NCI-H2029 (cell line): ENCODE measurements at regions not wholly inside any gene's neighbourhood (a gene's known extent, or its start where the extent isn't known, plus 50 kb on each side); places are given as distances from the start of the nearest gene placed in this dataset.
"Not testable (repeated sequence)": the region's sequence is repeated elsewhere in the genome, so short reads cannot be mapped to it uniquely, and the experiment has no call there.

Source experiments
- DNase-seq: peaks from one replicate; lab custom pipeline; 2025; lab: John Stamatoyannopoulos, UW

DNA sequence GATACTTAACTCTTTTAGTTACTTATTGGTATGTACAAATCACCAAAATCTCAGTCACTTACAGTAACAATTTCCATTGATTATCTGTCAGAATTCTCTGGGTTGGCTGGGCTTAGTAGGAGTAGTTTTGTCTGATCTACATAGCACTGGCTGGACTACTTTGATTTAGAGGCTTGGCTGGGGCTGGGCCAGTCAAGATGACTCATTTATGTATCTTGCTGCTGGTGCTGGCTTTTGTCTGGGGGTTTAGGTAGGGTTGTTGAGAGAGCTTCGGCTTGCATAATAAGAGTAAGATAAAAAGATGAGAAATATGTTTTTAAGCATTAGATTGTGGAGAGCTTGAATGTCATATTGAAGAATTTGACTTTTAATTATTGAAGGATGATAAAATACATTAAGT is 1093.7 kb downstream of the SLC6A15 start:
- DNase-seq = no peak

DNA sequence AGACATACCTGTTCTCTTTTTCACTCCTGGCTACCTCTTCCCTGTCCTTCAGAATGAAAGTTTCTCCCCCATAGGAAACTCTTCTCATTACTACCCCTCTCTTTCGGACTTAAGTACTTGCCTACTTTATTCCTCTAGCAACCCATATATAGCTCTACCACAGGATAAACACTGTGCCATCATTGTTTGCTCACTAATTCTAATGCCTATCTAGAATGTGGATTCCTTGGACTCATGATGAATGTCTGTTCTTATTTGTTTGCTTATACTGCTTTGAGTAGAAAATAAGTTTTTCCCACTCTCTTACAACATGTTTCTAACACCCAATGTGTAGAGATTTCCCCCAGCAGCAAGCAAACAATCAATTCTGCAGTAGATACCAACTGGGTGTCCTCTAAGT is 1094.9 kb downstream of the SLC6A15 start:
- no peak for DNase-seq

- DNase-seq = no peak
Observed at GRCh38 chr12:83808591-83808990, 1104.0 kb downstream of the SLC6A15 start.

DNA sequence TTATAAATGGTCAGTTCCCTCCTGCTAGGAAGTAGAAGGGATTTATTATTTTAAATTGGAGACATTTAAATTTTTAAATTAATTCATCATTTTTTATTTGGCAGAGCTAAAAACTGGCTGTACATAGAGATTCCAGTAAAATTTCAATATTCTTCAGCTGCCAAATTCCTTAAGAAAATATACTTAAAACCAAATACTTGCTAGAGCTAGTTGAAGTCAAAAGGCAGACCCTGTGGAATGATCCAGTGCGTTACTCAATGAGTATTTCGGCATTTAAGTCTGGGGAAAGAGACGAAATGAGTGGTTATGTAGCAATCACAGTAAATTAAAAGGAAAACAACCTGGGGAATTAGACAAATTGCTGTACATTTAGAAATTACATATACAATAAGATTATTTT is 1104.7 kb downstream of the SLC6A15 start:
- DNase-seq = no peak

DNA sequence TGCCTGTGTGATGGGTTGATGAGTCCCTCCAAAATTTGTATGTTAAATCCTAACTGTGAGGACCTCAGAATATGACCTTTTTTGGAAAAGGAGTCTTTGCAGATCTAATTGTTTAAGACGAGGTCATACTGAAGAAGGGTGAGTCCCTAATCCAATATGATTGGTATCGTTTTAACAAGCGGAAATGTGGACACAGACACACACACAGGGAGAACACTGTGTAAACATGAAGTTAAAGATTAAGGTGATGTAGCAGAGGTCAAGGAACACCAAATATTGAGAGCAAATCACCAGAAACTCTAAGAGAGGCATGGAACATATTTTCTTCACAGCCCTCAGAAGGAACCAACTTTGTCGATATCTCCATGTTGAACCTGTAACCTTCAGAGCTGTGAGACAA is 1106.7 kb downstream of the SLC6A15 start:
- no peak for DNase-seq

DNA sequence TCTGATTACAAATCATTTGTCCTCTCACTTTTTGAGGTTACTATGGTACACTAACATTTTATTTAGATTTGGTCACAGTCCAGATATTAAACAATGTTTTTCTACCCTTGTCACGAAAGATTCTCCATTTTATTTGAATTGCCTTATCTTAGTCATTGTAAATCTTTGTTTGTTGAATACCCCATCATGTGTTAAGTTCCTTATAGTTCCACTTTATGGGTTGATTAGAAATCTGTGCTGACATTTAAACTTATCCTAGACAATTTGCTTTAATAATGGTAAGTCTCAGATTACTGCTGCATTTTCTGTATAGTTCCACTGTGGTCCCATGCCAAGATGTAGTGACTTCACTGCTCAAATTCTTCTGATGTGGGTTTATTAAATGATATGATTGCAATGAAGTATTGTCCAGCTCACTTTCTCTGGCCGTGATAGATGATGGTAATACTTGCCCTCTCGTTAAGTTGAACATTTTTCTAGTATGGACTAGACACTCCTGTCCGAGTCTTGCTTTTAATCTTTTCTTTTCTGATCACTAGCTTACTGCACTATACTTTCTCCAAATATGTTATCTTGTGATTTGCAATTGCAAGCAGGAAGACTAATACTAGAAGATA is 1107.3 kb downstream of the SLC6A15 start:
- no peak for DNase-seq

- no peak for DNase-seq
Observed at GRCh38 chr12:83801972-83802371, 1110.6 kb downstream of the SLC6A15 start.

GRCh38 chr12:83800022-83800421 is 1112.6 kb downstream of the SLC6A15 start:
- no peak for DNase-seq

DNA sequence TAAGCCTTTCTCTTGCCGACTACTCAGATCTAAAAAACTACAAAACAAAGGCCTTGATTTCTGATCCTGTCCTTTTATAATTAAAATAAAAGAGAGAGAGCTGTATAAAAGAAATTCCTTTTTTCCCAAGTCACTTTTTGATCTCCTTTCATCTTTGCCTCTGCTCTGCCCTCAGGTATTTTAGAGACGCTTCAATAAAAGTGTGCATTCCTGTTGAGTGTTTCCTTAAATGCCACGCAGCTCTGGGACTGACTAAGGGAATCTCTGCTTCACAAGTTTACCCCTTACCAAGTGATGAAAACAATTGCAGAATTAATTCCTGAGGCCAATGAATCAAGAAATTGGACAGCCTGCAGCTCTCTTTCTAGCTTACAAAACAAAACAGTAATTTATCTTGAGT is 1109.8 kb downstream of the TMTC2 start:
- DNase-seq = no peak

GRCh38 chr12:83793616-83794015 is 1106.9 kb downstream of the TMTC2 start:
- DNase-seq = no peak

- no peak for DNase-seq
Observed at GRCh38 chr12:83784298-83784890, 1097.7 kb downstream of the TMTC2 start.

GRCh38 chr12:83779526-83779925 is 1092.8 kb downstream of the TMTC2 start:
- DNase-seq = no peak

DNA sequence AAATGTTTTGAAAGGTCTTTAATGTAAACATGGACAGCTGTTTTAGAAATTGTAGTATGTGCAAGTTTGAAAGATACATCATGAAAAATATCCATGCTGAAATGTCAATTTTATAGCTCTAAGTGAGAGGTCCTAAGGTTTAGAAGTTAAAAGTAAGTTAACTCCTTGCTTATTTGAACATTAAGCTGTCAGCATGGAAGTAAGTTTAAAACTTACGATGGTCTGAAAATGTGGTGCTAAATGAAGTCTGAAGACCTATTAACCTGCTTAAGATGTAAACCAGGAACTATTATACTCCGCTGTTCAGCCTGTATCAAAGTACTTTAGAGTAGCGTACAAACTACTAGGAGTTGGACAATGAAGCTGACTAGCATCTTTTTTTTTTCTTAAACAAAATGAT is 1082.4 kb downstream of the TMTC2 start:
- DNase-seq = no peak

DNA sequence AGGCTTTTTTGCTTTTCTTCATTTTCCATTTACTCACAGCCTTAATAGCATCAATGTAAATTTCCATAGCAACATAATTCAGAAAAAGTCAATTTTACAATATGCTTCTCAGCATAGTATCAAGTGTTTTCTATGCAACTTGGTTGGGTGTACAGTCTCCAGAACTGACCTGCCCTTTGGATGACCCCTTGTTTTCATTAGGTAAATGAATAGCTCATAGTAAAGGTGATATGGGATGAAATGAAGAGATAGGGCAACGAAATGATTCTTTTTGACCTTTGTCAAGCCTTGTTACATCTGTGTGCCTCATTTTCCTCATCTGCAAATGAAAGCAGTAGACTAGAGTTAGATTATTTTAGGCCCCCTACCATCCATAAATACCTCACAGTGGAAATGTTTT is 1081.0 kb downstream of the TMTC2 start:
- DNase-seq = no peak

GRCh38 chr12:83763425-83763824 is 1076.7 kb downstream of the TMTC2 start:
- DNase-seq = no peak

GRCh38 chr12:83759906-83760305 is 1073.2 kb downstream of the TMTC2 start:
- no peak for DNase-seq

GRCh38 chr12:83758888-83759631 is 1072.4 kb downstream of the TMTC2 start:
- no peak for DNase-seq

DNA sequence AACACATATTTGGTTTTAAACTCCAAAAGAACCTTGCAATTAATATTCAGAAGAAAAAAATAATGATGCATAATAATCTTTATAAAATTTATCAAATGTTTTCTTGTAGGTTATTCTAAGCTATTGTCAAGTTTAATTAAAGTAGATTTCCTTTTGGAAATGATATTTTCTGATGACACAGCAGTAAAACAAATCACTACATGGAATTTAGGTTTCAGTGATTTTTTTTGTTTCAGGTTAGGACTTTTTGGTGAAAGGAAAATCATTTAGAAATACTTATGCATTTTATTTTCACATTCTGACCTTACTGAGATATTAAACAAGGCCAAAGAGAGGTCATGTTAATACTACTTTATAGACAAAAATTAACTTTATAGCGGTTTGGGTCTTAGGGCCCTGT is 1067.2 kb downstream of the TMTC2 start:
- DNase-seq = no peak

DNA sequence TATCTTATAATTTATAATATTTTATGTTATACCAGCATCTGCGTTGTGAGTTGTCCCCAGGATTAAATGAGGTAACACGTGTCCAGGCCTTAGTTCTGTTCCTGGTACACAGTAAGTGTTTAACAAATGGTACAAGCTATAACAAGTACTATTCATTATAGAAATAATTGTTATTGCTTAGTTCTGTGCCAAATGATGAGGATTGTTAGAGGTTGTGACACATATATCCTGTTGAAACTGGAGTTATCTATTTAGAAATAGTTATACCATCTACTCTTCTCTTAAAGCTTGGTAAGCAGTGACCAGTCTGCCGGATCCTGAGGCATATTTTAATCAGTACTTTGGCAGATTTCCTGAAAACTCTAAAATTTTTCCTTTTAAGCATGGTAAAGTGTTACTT is 1066.5 kb downstream of the TMTC2 start:
- no peak for DNase-seq

DNA sequence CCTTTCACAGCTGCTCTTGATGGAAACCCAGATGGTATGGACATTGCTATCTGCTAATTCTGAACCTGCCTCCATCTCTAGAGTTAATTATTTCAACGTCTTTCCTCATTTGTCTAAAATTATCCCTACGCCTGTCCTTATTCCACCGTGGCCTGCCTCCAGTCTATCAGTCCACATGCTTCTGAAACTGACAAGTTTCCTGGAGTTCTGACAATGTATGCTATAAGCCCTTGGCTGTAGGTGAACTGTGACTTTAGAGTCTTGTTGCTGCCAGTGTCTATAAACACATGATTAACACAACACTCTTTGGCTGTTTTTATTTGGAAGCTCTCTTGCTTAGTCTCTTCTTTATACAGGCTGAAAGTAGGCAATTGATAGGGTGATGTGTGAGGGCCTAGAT is 1052.9 kb downstream of the TMTC2 start:
- DNase-seq = no peak

- DNase-seq = no peak
Observed at GRCh38 chr12:83710851-83711250, 1024.1 kb downstream of the TMTC2 start.

DNA sequence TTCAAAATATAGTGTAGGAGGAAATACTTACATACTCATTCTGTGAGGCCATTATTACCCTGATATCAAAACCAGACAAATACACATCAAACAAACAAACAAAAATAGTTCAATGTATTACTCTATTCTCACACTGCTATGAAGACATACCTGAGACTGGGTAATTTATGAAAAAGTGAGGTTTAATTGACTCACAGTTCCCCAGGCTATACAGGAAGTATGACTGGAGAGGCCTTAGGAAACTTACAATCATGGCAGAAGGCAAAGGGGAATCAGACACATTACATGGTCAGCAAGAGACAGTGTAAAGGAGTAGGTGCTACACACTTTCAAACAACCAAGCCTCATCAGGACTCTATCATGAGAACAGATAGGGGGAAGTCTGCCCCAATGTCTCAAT is 1023.2 kb downstream of the TMTC2 start:
- DNase-seq = no peak

- DNase-seq = no peak
Observed at GRCh38 chr12:83700838-83701237, 1014.1 kb downstream of the TMTC2 start.

- not testable (repeated sequence) for DNase-seq
Observed at GRCh38 chr12:83696311-83696710, 1009.6 kb downstream of the TMTC2 start.
